B cell (primary cell): ENCODE measurements at regions not wholly inside any gene's neighbourhood (a gene's known extent, or its start where the extent isn't known, plus 50 kb on each side); places are given as distances from the start of the nearest gene placed in this dataset.

Experiments
- CTCF ChIP-seq: fragments of 200-600 bp; IDR thresholded peaks from one replicate; pipeline ENCODE4 v1.8.0; 2022; ENCODE audit warnings: antibody characterized with exemption, mild to moderate bottlenecking
- EZH2 ChIP-seq: IDR thresholded peaks from 2 replicates; pipeline ENCODE4 v1.6.1; 2012; ENCODE audit warnings: borderline replicate concordance, low read depth, mild to moderate bottlenecking, moderate library complexity, low read length; ENCODE audit not compliant: insufficient read depth, poor library complexity, severe bottlenecking

GRCh38 chr4:181323061-181323460 lies 920.1 kb upstream of the TENM3 start:
- TF ChIP-seq CTCF, result no peak
- no peak for TF ChIP-seq EZH2
